ENCODE measurements at regions not wholly inside any gene's neighbourhood (a gene's known extent, or its start where the extent isn't known, plus 50 kb on each side); places are given as distances from the start of the nearest gene placed in this dataset.
"Not testable (repeated sequence)": the region's sequence is repeated elsewhere in the genome, so short reads cannot be mapped to it uniquely, and the experiment has no call there.

GRCh38 chr2:7627583-7627982 lies 710.4 kb downstream of the RNF144A start:
- Mint-ChIP-seq H3K4me1 (ENCODE audit: unreplicated experiment) (no peaks in the 10 kb centered on the region), H3K27me3 (no peaks in the 10 kb centered on the region), H3K4me3 (no peak overlapping the region), H3K9me3 (peaks cover 6% of the 10 kb centered on the region), H3K27ac (no peak overlapping the region), H3K36me3 (no peaks in the 10 kb centered on the region)
- TF ChIP-seq, protein P1, sequence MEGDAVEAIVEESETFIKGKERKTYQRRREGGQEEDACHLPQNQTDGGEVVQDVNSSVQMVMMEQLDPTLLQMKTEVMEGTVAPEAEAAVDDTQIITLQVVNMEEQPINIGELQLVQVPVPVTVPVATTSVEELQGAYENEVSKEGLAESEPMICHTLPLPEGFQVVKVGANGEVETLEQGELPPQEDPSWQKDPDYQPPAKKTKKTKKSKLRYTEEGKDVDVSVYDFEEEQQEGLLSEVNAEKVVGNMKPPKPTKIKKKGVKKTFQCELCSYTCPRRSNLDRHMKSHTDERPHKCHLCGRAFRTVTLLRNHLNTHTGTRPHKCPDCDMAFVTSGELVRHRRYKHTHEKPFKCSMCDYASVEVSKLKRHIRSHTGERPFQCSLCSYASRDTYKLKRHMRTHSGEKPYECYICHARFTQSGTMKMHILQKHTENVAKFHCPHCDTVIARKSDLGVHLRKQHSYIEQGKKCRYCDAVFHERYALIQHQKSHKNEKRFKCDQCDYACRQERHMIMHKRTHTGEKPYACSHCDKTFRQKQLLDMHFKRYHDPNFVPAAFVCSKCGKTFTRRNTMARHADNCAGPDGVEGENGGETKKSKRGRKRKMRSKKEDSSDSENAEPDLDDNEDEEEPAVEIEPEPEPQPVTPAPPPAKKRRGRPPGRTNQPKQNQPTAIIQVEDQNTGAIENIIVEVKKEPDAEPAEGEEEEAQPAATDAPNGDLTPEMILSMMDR (conservative IDR thresholded peaks at IDR 0.05) = no peak
- no peak for DNase-seq (ENCODE audit: extremely low spot score, unreplicated experiment)

DNA sequence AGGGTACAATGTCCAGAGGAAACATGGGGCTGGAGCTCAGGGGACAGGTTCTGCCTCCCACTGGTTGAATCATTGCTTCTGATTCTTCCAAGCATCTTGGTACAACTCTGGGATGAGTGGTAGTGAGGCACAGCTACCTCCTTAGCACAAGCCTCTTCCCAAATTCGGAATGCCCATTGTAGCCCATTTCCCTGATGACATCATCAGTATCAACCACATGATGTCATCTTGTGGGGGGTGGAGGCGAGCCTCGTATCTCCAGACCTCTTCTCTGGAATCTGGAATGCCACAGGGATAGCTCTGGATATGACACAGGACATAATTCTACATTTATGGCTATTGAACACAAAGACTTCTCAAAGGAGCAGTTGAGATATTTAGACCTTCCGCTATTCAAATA lies 715.2 kb downstream of the RNF144A start:
- Mint-ChIP-seq H3K4me3 (no peak overlapping the region), H3K36me3 (no peaks in the 10 kb centered on the region), H3K4me1 (ENCODE audit: unreplicated experiment) (peaks cover 12% of the 10 kb centered on the region), H3K9me3 (peaks cover 11% of the 10 kb centered on the region), H3K27ac (peak overlapping the region; percentile 7), H3K27me3 (peaks cover 14% of the 10 kb centered on the region)
- TF ChIP-seq, protein P1 (conservative IDR thresholded peaks at IDR 0.05) = no peak
- no peak for DNase-seq (ENCODE audit: extremely low spot score, unreplicated experiment)

- Mint-ChIP-seq H3K27me3 (peaks cover 16% of the 10 kb centered on the region), H3K9me3 (peaks cover 11% of the 10 kb centered on the region), H3K27ac (no peak overlapping the region), H3K4me3 (no peak overlapping the region), H3K36me3 (no peaks in the 10 kb centered on the region), H3K4me1 (ENCODE audit: unreplicated experiment) (peaks cover 12% of the 10 kb centered on the region)
- DNase-seq (ENCODE audit: extremely low spot score, unreplicated experiment) = no peak
- TF ChIP-seq, protein P1 (conservative IDR thresholded peaks at IDR 0.05) = no peak
These were observed 716.4 kb downstream of the RNF144A start for GRCh38 chr2:7633566-7634153.

- H3K9me3 Mint-ChIP-seq = peaks cover 11% of the 10 kb centered on the region
- peak overlapping the region; percentile 35 for H3K4me3 Mint-ChIP-seq
- peaks cover 12% of the 10 kb centered on the region for H3K4me1 Mint-ChIP-seq (ENCODE audit: unreplicated experiment)
- H3K27ac Mint-ChIP-seq = peak overlapping the region; percentile 31
- DNase-seq (ENCODE audit: extremely low spot score, unreplicated experiment) = no peak
- peaks cover 18% of the 10 kb centered on the region for H3K27me3 Mint-ChIP-seq
- TF ChIP-seq, protein P1 (conservative IDR thresholded peaks at IDR 0.05) = no peak
- H3K36me3 Mint-ChIP-seq = no peaks in the 10 kb centered on the region
These were observed 717.2 kb downstream of the RNF144A start for GRCh38 chr2:7634409-7634808.

DNA sequence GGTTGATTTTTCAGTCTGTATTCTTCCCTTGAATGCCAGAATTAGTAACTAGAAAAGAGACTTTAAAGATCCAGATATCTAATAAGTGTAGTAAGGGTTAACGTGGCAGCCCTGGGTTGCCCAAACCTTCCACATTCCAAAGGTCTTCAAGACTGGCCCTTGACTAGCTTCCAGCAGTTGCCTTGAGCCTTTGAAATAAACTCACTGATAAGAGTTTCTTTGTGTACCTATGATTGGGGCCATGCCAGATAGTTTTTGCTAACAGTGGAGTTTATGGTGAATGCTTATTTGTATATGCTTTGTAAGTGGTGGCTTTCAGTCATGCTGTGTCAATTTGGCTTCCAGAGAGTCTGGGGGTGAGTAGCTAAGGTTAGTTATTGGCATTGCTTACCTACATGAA lies 722.3 kb downstream of the RNF144A start:
- H3K4me3 Mint-ChIP-seq = no peak overlapping the region
- no peak overlapping the region for H3K27ac Mint-ChIP-seq
- no peaks in the 10 kb centered on the region for H3K36me3 Mint-ChIP-seq
- no peak for DNase-seq (ENCODE audit: extremely low spot score, unreplicated experiment)
- H3K9me3 Mint-ChIP-seq = peaks cover 22% of the 10 kb centered on the region
- TF ChIP-seq, protein P1 (conservative IDR thresholded peaks at IDR 0.05) = no peak
- peaks cover 11% of the 10 kb centered on the region for H3K27me3 Mint-ChIP-seq
- peaks cover 7% of the 10 kb centered on the region for H3K4me1 Mint-ChIP-seq (ENCODE audit: unreplicated experiment)

DNA sequence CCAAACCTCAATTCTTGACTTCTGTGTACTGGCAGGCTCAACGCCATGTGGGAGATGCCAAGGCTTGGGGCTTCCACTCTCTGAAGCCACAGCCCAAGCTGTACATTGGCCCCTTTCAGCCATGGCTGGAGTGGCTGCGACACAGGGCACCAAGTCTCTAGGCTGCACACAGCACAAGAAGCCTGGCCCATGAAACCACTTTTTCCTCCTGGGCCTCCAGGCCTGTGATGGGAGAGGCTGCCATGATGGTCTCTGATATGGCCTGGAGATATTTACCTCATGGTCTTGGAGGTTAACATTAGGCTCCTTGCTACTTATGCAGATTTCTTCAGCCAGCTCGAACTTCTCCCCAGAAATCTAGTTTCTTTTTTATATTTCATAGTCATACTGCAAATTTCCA lies 724.1 kb downstream of the RNF144A start:
- not testable (repeated sequence) for H3K4me3 Mint-ChIP-seq

More for the DNA sequence above, 724.1 kb downstream of the RNF144A start:
- H3K9me3 Mint-ChIP-seq = peaks cover 22% of the 10 kb centered on the region
- H3K27me3 Mint-ChIP-seq; H3K36me3 Mint-ChIP-seq; DNase-seq (ENCODE audit: extremely low spot score, unreplicated experiment); H3K27ac Mint-ChIP-seq; H3K4me1 Mint-ChIP-seq (ENCODE audit: unreplicated experiment): not testable (repeated sequence)

Data from type B pancreatic cell (in vitro differentiated cells).